ENCODE measurements at regions not wholly inside any gene's neighbourhood (a gene's known extent, or its start where the extent isn't known, plus 50 kb on each side); places are given as distances from the start of the nearest gene placed in this dataset.

GRCh38 chr17:45731459-45731858, 52.7 kb upstream of the CRHR1 start:
- intact Hi-C loops (cut with micrococcal nuclease) = no loop called here
- Mint-ChIP-seq H3K9me3 (peaks cover 15% of the 10 kb centered on the region), H3K27ac (no peak overlapping the region), H3K36me3 (ENCODE audit: low read depth) (no peaks in the 10 kb centered on the region), H3K27me3 (peaks cover 31% of the 10 kb centered on the region), H3K4me1 (ENCODE audit: low read depth) (no peaks in the 10 kb centered on the region), H3K4me3 (no peak overlapping the region)
- no peak for ATAC-seq
- no peak for DNase-seq
- CTCF ChIA-PET = interaction anchor here (1.0 to 1.1 kb wide), 2 partner anchors 83 to 121 kb away, joined by 3 to 4 read pairs; no protein-coding TSS in a partner anchor
- TF ChIP-seq CTCF (IDR thresholded peaks at IDR 0.05) = no peak
- POLR2A ChIA-PET = no interaction called here

GRCh38 chr17:45732926-45733505, 51.1 kb upstream of the CRHR1 start:
- Mint-ChIP-seq H3K4me1 (ENCODE audit: low read depth) (no peaks in the 10 kb centered on the region), H3K36me3 (ENCODE audit: low read depth) (no peaks in the 10 kb centered on the region), H3K27me3 (peaks cover 21% of the 10 kb centered on the region), H3K27ac (no peak overlapping the region), H3K9me3 (peaks cover 15% of the 10 kb centered on the region), H3K4me3 (no peak overlapping the region)
- ChIA-PET POLR2A (no interaction called here), CTCF (no interaction called here)
- no peak for DNase-seq
- TF ChIP-seq CTCF (IDR thresholded peaks at IDR 0.05) = no peak
- intact Hi-C loops (cut with micrococcal nuclease) = no loop called here
- ATAC-seq = no peak

GRCh38 chr17:45733781-45734180, 50.3 kb upstream of the CRHR1 start:
- Mint-ChIP-seq H3K4me3 (no peak overlapping the region), H3K36me3 (ENCODE audit: low read depth) (no peaks in the 10 kb centered on the region), H3K9me3 (peaks cover 15% of the 10 kb centered on the region), H3K27me3 (peaks cover 17% of the 10 kb centered on the region), H3K4me1 (ENCODE audit: low read depth) (no peaks in the 10 kb centered on the region), H3K27ac (no peak overlapping the region)
- TF ChIP-seq CTCF (IDR thresholded peaks at IDR 0.05) = no peak
- ChIA-PET POLR2A (no interaction called here), CTCF (no interaction called here)
- ATAC-seq (no peak), DNase-seq (no peak)
- intact Hi-C loops (cut with micrococcal nuclease) = no loop called here
